HG02623 (cell line): ENCODE measurements at regions not wholly inside any gene's neighbourhood (a gene's known extent, or its start where the extent isn't known, plus 50 kb on each side); places are given as distances from the start of the nearest gene placed in this dataset.
"Not testable (repeated sequence)": the region's sequence is repeated elsewhere in the genome, so short reads cannot be mapped to it uniquely, and the experiment has no call there.

Source experiments
- ATAC-seq: cut with Tn5 transposase; IDR thresholded peaks from one replicate; pipeline ENCODE4 v1.9.1; 2021; ENCODE audit warnings: moderate library complexity; ENCODE audit not compliant: unreplicated experiment

DNA sequence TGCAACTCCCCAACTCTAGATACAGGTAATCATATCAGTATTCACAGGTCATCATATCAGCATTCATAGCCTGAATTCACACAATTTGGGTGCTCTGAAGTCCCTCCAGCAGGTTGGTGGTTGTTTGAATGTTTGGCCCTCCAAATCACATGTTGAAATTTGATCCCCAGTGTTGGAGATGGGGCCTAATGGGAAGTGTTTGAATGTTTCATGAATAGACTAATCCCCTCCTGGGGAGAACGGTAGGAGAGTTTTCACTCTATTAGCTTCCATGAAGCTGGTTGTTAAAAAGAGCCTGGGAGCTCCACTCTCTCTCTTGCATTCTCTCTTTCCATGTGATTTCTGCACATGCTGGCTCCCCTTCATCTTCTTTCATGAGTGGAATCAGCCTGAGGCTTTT is 288.6 kb upstream of the PCDH9 start:
- ATAC-seq = no peak

DNA sequence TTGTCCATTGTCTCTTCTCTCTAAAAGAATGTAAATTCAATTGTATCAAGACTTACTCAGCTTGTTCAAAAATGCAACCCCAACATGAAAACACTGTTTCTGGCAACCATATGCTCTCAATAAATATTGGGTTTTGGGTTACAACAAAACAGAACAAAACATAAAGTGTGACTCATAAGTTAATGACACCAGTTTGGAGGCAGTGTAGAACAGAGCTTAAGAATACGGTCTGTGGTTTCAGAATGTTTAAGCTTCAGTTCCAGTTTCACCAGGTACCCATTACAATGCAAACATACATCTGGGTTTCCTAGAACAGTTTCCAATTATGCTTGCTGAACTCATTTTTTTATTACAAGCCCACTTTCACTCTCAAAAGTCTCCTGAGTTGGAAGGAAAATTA is 285.8 kb upstream of the PCDH9 start:
- ATAC-seq = peak; percentile 94

DNA sequence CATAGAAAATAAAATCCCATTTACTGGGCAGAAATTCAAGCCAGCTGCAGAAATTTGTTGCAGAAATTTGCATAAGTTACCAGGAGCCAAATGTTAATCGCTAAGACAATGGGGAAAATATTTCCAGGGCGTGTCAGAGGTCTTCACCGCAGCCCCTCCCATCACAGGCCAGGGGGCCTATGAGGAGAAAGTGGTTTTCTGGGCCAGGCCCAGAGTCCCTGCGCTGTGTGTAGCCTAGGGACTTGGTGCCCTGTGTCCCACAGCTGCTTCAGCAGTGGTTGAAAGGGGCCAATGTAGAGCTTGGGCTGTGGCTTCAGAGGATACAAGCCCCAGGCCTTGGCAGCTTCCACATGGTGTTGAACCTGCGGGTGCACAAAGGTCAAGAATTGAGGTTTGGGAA is 278.9 kb upstream of the PCDH9 start:
- ATAC-seq = no peak

DNA sequence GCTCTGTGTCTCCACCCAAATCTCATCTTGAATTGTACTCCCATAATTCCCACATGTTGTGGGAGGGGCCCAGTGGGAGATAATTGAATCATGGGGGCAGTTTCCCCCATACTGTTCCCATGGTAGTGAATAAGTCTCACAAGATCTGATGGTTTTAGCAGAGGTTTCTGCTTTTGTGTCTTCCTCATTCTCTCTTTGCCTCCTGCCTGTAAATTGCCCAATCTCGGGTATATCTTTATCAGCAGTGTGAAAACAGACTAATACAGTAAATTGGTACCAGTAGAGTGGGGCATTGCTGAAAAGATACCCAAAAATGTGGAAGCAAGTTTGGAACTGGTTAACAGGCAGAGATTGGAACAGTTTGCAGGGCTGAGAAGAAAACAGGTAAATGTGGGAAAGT is 278.1 kb upstream of the PCDH9 start:
- ATAC-seq = not testable (repeated sequence)

DNA sequence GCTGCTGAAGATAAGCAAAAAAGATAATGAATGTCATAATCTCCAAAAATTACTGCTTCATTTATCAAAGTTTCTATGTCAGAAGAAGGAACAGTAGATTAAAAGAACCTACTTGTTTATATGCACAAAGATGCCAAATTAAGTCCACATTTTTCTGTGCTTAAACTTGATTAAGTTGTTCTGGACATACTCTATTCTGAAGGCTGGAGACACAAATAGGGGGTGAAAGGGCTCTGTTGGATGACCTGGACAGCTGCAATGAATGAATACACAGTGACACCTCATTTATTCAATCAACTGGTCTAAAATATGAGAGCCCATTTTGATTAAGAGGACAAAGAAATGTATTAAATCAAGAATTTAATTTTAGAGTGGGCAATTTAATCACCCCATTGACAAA is 276.3 kb upstream of the PCDH9 start:
- ATAC-seq = no peak

DNA sequence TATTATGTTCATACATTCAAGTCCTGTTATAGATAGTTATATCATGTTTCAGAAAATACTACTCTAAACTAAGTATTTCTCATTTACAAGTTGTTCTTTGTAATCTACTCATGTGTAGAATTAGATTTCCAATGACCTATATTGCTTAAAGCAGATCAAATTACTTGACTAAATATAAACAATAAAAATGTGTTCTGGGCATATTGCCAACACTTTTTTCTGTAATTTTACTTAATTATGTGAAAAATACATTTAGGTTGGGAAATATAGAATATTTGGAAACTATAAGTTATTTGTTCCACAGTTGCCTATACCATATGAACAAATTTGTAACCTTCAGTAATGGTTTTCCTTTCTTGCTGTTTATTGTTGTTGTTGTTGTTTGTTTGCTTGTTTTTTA is 275.2 kb upstream of the PCDH9 start:
- no peak for ATAC-seq

DNA sequence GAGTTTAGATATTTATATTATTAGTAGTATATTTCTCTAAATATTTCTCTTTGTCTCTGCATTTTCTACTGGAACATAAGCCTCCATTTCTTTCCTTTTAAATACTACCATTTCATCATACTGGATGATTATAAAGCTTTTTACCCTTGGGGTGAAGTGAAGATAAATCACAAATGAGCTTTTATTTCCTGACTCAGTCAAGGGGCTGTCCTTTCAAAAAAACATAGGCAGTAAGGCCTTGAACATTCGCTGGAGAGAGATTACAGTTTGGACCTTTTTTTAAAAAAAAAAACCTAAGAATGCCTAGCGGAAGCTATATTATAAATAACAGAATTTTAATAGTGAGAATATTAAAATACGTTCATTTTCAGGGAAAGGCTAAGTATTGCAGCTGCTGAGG is 268.8 kb upstream of the PCDH9 start:
- ATAC-seq = no peak

DNA sequence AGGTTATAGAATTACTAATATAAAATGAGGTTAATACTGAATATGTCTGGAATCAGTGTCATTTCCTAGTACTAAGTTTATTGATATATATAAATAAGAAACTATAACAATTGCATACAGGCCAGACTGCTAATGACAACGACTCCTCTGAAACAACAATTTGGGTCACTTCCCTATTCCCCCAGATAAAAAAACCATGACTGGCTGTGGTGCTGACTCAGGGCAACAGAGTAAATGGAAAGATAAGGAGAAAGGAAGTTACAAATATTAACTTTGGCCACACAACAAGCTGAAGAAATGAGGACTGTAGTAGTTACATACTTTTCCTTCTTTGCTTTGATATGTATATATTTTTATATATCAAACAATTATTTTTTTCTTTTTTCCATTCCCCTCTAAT is 263.7 kb upstream of the PCDH9 start:
- ATAC-seq = no peak

DNA sequence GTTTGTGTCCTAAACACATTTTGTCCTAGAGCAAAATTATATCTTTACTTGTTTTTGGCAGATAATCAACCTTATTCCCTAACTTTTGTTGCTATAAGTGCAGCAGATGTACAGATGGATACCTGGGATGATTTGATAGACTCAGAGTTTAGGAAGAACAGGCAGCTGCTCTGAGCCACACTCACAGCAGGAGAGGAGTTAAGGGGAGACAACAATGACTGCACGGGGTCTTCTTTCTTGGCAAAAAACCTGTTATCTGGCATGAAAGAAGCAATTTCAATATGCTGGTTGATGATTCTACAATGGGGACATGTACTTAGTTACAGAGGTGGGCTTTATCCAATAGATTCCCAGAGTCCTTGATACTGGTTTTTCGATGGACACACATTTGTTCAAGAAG is 258.9 kb upstream of the PCDH9 start:
- no peak for ATAC-seq

DNA sequence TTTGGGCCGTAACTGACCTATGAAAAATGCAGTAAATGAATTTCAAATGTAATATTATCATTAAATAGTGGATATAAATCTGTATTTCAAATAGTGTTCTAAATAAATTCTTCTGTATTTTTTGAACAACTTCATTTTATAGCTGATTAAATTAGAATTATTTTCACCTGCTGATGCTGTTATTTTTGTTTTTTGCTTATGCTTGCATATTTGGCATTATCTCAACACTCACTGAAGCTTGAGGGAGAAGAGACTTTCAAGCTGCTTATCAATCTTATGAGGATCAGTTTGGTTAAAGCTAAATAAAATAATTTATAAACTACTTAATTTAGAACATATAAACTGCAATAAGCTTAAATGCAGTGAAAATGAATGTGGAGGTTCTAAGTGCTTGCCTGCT is 251.3 kb upstream of the PCDH9 start:
- no peak for ATAC-seq

DNA sequence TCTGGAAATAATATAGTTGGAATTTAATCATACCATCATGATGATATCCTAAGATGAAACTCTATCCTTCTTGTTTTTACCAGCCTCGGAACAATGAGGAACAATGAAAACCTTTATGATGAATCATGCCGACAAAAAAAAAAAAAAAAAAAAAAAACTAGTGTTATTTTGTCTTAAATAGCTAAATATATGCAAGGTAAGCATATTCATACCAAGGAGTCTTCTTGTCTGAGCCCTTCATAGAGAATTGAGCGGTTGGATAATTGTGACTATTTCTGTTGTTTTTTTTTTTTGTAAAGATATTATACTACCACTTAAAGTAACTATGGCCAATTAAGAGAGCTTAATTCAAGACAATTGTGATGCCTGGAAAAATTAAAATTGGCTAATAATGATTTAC is 244.0 kb upstream of the PCDH9 start:
- ATAC-seq = no peak

DNA sequence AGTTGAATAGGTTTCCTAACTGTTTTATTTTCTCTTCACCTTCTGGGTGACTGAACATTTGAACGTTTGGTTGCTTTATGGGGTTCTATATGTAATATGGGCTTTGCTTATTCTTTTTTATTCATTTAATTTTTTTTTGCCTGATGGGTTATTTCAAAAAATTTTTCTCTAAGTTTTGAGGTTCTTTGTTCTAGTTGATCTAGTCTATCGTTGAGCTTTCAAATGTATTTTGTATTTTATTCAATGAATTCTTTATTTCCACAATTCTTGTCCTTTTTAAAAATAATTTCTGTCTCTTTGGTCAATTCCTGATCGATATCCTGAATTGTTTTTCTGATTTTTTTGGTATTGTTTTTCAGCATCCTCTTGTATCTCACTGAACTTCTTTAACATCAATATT is 239.5 kb upstream of the PCDH9 start:
- no peak for ATAC-seq

DNA sequence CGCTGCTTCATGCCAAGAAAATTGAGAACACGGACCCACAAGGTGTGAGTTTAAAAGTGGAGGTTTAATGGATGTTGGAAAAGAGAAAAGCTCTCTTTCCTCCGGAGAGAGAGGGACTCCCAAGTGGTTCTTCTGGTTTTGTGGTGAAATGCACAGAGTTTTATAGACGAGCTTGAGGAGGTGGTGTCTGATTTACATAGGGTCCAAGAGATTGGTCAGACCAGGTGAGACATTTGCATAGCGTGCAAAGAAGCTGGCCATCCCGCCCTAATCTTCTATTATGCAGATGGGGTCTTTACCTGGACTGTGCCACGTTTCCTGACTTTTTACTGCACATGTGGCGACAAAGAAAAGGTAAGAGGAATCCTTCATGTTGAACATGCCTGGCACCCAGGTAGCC is 236.4 kb upstream of the PCDH9 start:
- ATAC-seq = no peak

DNA sequence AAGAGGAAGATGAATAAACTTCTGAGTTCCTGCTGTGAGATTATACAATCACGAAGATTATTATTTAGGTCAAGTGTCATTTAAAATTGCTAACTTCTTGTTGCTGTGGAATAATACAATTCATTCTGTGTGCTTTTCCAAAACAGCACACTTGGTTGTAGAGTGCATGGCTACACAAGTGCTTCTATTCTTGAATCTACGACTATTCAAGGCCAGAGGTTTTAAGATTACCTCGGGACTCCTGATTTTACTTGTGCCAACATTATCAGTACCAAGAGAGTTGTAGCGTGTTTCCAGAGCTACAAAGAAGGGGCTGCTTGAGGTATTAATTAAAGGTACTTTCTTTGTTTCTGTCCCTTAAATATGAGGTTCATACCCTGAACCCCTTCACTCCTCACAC is 234.0 kb upstream of the PCDH9 start:
- ATAC-seq = no peak

DNA sequence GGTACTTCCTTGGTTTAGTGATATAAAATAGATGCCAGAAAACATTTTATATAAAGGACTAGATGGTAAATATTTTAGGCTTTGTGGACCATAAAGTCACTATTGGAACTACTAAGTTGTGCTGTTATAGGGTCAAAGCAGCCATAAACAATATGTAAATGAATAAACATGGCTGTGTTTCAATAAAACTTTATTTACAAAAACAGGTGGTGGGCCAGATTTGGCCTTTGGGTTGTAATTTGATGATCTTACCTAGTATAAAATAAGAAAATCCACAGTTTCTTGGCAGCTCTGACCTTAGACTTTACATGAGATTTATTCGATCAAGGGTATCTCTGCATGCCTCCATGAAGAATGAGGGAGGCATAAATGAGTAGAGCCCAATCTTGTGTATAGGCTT is 232.0 kb upstream of the PCDH9 start:
- no peak for ATAC-seq

DNA sequence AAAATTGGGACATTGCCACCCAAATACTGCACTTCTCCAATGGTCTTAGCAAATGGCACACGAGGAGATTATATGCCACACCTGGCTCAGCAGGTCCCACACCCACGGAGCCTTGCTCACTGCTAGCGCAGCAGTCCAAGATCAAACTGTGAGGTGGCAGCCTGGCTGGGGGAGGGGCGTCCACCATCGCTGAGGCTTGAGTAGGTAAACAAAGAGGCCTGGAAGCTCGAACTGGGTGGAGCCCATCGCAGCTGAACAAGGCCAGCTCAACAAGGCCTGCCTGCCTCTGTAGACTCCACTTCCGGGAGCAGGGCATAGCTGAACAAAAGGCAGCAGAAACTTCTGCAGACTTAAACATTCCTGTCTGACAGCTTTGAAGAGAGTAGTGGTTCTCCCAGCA is 222.4 kb upstream of the PCDH9 start:
- ATAC-seq = not testable (repeated sequence)

DNA sequence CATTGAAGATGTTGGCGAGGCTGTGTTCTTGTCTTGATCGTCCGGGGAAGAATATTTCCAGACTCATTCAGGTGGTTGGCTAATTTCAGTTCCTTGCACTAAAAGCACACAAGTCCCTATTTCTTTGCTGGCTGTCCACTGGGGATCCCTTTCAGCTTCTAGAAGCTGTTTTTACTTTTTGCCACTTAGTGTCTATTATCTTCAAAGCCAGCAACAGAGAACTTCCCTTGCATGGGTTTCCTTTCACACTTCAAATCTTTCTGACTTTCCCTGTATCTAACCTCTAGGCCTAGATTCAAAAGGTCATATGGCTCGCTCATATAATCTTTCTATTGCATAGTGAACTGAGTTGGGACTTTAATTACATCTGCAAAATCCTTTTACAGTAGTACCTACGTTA is 215.3 kb upstream of the PCDH9 start:
- no peak for ATAC-seq

DNA sequence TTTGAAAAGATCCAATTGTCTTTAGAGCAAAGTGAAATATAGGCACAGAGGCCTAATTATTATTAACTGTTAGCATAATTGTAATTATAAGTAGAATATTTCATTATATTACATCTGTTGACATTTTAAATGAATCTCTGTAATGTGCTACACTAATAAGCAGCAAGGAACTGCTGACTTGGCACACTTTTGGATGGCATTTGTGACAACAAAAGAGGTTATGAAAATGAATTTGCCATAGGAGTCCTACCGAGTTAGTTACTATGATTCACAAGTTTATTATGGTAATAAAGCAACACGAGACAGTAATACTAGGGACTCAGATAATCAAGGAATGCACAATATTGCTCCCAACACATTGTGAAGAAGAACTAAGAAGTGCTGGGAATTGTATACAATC is 213.8 kb upstream of the PCDH9 start:
- no peak for ATAC-seq

DNA sequence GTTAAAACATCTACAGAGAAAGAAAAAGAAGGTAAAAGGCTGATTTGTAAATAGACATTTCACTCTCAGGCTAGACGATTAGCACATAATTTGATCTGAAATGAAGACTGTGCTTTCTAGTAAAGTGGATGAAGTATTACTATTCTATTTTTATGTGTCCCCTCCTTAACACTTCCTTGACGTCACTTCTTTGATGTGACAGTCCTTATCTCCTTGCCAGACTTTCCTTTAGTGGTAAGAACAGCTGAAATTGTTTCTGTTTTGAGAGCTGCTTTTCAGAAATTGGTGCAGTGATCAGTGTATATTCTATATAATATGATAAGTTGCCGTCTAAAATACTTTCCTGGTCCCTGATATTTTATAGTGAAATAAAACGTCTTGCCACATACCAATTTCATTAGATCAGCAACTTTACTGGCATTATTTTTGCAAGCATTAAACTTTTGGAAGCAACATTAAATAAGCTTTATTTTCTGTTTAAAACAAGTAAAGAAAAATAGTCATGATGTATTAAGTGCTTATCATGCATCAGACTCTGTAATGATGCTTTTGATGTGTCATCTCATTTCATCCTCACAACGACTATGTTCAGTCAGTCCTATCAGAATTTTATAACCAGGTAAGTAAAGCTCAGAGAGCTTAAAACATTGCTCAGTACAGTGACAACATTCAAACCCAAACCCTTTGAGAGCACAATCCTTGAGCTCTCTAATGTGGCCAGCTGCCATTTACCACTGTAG is 210.3 kb upstream of the PCDH9 start:
- no peak for ATAC-seq

DNA sequence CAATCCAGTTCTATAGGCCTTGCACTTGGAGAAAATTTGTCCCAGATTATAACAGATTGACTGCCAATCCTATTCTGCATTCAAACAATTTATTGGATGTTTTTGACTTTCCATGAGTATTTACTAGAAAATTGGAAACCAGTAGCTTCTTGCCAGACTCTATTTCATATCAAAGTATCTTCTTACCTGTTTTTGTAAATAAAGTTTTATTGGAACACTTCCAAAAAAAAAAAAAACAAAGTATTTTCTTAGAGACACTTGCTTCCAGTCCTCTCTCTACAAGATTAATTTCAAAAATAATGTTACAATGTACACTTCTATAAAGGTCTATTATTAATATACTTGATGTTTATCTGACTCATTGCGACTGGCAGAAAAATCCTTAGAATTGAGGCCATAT is 209.2 kb upstream of the PCDH9 start:
- no peak for ATAC-seq

DNA sequence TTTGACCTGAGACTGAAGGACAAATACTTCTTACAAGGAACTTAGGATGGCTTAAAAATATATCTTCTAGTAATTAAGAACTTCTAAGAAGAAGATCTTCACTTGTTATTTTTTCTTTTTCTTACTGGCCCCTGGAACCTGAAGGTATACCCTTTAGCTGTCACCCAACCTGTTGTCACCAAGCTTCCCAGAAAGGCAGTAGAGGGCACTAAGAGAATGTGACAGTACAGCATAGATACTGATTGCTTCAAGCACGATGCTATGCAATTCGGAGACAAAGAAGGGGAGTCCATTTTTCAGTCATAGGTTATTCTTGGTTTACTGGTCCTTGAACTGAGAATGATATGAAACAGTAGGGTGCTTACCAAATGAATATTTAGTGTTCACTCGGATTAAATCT is 208.3 kb upstream of the PCDH9 start:
- ATAC-seq = no peak

DNA sequence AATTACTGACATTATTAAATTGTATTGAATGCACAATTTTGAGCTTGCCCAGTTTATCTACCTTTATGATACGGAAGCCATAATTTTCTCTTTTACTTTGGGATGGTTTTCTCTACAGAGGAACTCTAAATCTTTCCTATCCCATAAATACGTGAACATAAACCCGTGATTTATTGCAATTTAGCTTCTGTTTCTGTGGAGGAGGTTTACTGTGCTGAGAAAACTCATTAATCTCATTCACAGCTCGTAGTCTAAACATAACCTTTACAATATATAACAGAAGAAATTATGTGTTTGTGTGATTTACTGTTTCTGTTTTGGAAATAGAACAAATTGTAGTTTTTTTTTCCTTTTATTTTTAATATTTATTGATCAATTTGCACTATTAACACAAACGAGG is 207.1 kb upstream of the PCDH9 start:
- ATAC-seq = no peak

DNA sequence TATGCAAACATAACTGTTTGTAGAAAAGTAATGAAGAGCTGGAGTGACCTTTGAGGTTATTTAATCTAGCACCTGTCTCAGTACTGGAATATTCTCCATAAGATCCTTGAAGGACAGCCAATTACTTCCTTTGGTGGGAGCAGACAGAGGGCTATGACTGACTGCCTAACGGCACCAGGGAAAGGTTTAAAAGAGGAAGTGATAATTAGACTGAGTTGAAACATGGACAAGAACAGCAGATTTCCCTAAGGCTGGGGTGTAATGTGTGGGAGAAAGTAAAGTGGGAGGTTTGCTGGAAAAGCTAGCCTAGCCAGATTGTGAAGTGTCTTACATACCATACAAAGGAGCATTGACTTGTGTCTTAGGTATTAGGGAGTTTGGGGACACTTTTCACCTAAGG is 191.3 kb upstream of the PCDH9 start:
- ATAC-seq = no peak
